ENCODE measurements at regions not wholly inside any gene's neighbourhood (a gene's known extent, or its start where the extent isn't known, plus 50 kb on each side); places are given as distances from the start of the nearest gene placed in this dataset.

- no peak for DNase-seq (ENCODE audit: low read depth)
- no peak overlapping the region for H3K4me3 ChIP-seq (ENCODE audit: control insufficient read depth, low read depth, low read length)
Observed at GRCh38 chr12:98385641-98386040, 129.7 kb upstream of the TMPO start.

GRCh38 chr12:98387444-98387843, 127.9 kb upstream of the TMPO start:
- DNase-seq (ENCODE audit: low read depth): no peak
- TF ChIP-seq CTCF (IDR thresholded peaks at IDR 0.05; ENCODE audit: control insufficient read depth, insufficient read depth, low read depth, low read length, missing control alignments): no peak

More at GRCh38 chr12:98385641-98386040, 129.7 kb upstream of the TMPO start:
- TF ChIP-seq CTCF (IDR thresholded peaks at IDR 0.05; ENCODE audit: control insufficient read depth, insufficient read depth, low read depth, low read length, missing control alignments): no peak

GRCh38 chr12:98388126-98388525, 127.3 kb upstream of the TMPO start:
- H3K4me3 ChIP-seq (ENCODE audit: control insufficient read depth, low read depth, low read length): no peak overlapping the region
- TF ChIP-seq CTCF (IDR thresholded peaks at IDR 0.05; ENCODE audit: control insufficient read depth, insufficient read depth, low read depth, low read length, missing control alignments): no peak
- no peak for DNase-seq (ENCODE audit: low read depth)

More at GRCh38 chr12:98387444-98387843, 127.9 kb upstream of the TMPO start:
- no peak overlapping the region for H3K4me3 ChIP-seq (ENCODE audit: control insufficient read depth, low read depth, low read length)

- TF ChIP-seq CTCF (IDR thresholded peaks at IDR 0.05; ENCODE audit: control insufficient read depth, insufficient read depth, low read depth, low read length, missing control alignments): no peak
- DNase-seq (ENCODE audit: low read depth): no peak
- no peak overlapping the region for H3K4me3 ChIP-seq (ENCODE audit: control insufficient read depth, low read depth, low read length)
Observed at GRCh38 chr12:98389593-98389992, 125.8 kb upstream of the TMPO start.

- peak overlapping the region; percentile 27 for H3K4me3 ChIP-seq (ENCODE audit: control insufficient read depth, low read depth, low read length)
- peak; percentile 83 for TF ChIP-seq CTCF (IDR thresholded peaks at IDR 0.05; ENCODE audit: control insufficient read depth, insufficient read depth, low read depth, low read length, missing control alignments)
Observed at GRCh38 chr12:98397323-98398105, 117.9 kb upstream of the TMPO start.

GRCh38 chr12:98399532-98399931, 115.9 kb upstream of the TMPO start:
- TF ChIP-seq CTCF (IDR thresholded peaks at IDR 0.05; ENCODE audit: control insufficient read depth, insufficient read depth, low read depth, low read length, missing control alignments): no peak
- DNase-seq (ENCODE audit: low read depth): peak; percentile 23
- H3K4me3 ChIP-seq (ENCODE audit: control insufficient read depth, low read depth, low read length): no peak overlapping the region

More at GRCh38 chr12:98397323-98398105, 117.9 kb upstream of the TMPO start:
- peak; percentile 33 for DNase-seq (ENCODE audit: low read depth)
